Common myeloid progenitor, CD34-positive (primary cell): ENCODE measurements at regions not wholly inside any gene's neighbourhood (a gene's known extent, or its start where the extent isn't known, plus 50 kb on each side); places are given as distances from the start of the nearest gene placed in this dataset.

Source experiments
- CTCF ChIA-PET: fragments of 350-600 bp; sonication (Branson Sonifier 250); formaldehyde crosslinking; loops from one replicate; lab custom pipeline; 2021; ENCODE audit warnings: antibody characterized with exemption; lab: Charles Lee
- POLR2A ChIA-PET: fragments of 350-600 bp; sonication (Branson Sonifier 250); formaldehyde crosslinking; loops from one replicate; lab custom pipeline; 2021; ENCODE audit warnings: antibody characterized with exemption; lab: Charles Lee
- DNase-seq, 3 donors: peaks; one replicate each; pipeline versions ENCODE4 v3.0.0 to v3.0.0-alpha.2; 2013
- H3K27ac ChIP-seq, 2 experiments: 1 replicate in 1 of 2; 2 replicates in 1 of 2; pipeline ENCODE4 v1.7.0; 2013; ENCODE audit warnings: inconsistent platforms in 2 of 2, low read length in 2 of 2, mild to moderate bottlenecking in 2 of 2, low read depth in 1 of 2, moderate library complexity in 1 of 2; ENCODE audit not compliant: severe bottlenecking in 2 of 2, insufficient read depth in 1 of 2, poor library complexity in 1 of 2
- H3K27me3 ChIP-seq, 5 experiments: replicated peaks in 2 of 5; 1 replicate in 3 of 5; 2 replicates in 2 of 5; pipeline versions ENCODE4 v1.6.1 to v1.7.0; 2013; ENCODE audit warnings: low read length in 4 of 5, mild to moderate bottlenecking in 2 of 5, moderate library complexity in 2 of 5, inconsistent platforms in 1 of 5; ENCODE audit not compliant: insufficient read depth in 5 of 5, control insufficient read depth in 4 of 5
- H3K36me3 ChIP-seq, 4 experiments: 1 replicate in 2 of 4; 2 replicates in 2 of 4; pipeline versions ENCODE4 v1.6.1 to v1.7.0; 2013; ENCODE audit warnings: low read length in 3 of 4, control low read depth in 1 of 4, mild to moderate bottlenecking in 1 of 4; ENCODE audit not compliant: control insufficient read depth in 4 of 4, insufficient read depth in 4 of 4
- H3K4me1 ChIP-seq, 4 experiments: 1 replicate in 3 of 4; 2 replicates in 1 of 4; pipeline versions ENCODE4 v1.6.1 to v1.7.1; 2013; ENCODE audit warnings: low read length in 3 of 4, mild to moderate bottlenecking in 3 of 4, control low read depth in 1 of 4, inconsistent platforms in 1 of 4, moderate library complexity in 1 of 4; ENCODE audit not compliant: control insufficient read depth in 4 of 4, insufficient read depth in 4 of 4; ENCODE audit errors: control extremely low read depth in 1 of 4
- H3K4me3 ChIP-seq, 7 experiments: 1 replicate in 4 of 7; 2 replicates in 3 of 7; pipeline versions ENCODE4 v1.5.1 to v1.7.0; 2013; ENCODE audit warnings: mild to moderate bottlenecking in 7 of 7, low read length in 6 of 7, moderate library complexity in 6 of 7, inconsistent platforms in 2 of 7, low read depth in 2 of 7, control low read depth in 1 of 7; ENCODE audit not compliant: insufficient read depth in 4 of 7, control insufficient read depth in 1 of 7; ENCODE audit errors: extremely low read depth in 1 of 7
- H3K9me3 ChIP-seq, 5 experiments: 1 replicate in 4 of 5; 2 replicates in 1 of 5; pipeline versions ENCODE4 v1.6.1 to v1.7.1; 2013; ENCODE audit warnings: low read length in 4 of 5, mild to moderate bottlenecking in 2 of 5, inconsistent platforms in 1 of 5, low read depth in 1 of 5, moderate library complexity in 1 of 5; ENCODE audit not compliant: control insufficient read depth in 4 of 5, insufficient read depth in 2 of 5; ENCODE audit errors: control extremely low read depth in 1 of 5
- WGBS: methylation state at CpG from one replicate; pipeline ENCODE4 v1.1.5; 2013; ENCODE audit not compliant: insufficient coverage; 5-methylcytosine and 5-hydroxymethylcytosine counted together

DNA sequence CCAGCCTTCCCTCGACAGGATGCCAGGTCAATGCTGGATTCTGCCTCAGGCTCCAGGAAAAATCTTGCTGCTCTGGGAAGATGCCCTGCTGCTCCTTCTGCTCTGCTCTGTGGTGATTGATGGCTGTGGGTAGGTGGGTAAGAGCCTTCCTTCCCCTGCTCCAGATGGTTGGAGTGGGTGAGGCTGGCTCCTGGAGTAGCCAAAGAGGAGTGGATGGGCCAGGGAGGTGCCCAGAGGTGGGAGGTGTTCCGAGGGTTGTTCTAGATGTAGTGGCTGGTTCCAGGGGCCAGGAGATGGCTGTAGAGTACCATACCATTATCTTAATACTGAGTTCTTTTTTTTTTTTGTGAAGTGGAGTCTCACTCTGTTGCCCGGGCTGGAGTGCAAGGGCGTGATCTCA lies 99.6 kb upstream of the THY1 start:
- CTCF ChIA-PET, result interaction anchor here (3.7 kb wide), 1 partner anchor 11 kb away, joined by 29 read pairs; no protein-coding TSS in a partner anchor
- Histone ChIP-seq H3K27me3 (no peaks in the 10 kb centered on the region), H3K4me1 (peaks cover 3 to 22% (median 19%) of the 10 kb centered on the region in 4 experiments), H3K4me3 (no peak overlapping the region), H3K9me3 (no peaks in the 10 kb centered on the region), H3K36me3 (no peaks in the 10 kb centered on the region), H3K27ac (no peak overlapping the region)
- DNase-seq, result no peak
- POLR2A ChIA-PET, result no interaction called here
- WGBS, result 100% methylated on average over 1 of the region's 4 CpGs

DNA sequence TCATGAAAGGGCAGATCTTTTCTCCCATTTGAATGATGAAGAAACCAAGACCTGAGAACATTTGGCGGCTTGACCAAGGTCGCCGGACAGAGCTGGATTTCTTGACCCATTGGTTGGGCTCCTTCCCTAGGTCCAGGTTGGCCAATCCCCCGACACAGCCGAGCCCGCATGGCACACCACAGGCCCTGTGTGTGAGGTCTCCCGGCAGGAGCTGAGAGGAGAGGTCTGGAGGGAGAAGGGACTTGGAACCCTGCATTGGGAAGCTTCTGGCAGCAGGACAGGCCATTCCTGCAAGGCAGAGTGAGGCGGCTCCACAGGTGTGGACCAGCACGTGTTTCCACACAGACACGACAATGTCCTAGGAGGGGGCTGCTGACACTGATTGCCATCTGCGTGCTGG lies 98.6 kb upstream of the THY1 start:
- Histone ChIP-seq H3K9me3 (no peaks in the 10 kb centered on the region), H3K27ac (no peak overlapping the region), H3K36me3 (no peaks in the 10 kb centered on the region), H3K27me3 (peaks cover 0 to 1% (median 0%) of the 10 kb centered on the region in 5 experiments), H3K4me1 (peaks cover 3 to 22% (median 19%) of the 10 kb centered on the region in 4 experiments), H3K4me3 (no peak overlapping the region)
- WGBS, result 100% methylated on average over 8 of the region's 11 CpGs
- CTCF ChIA-PET, result interaction anchor here (1.0 to 1.3 kb wide), 2 partner anchors 8 to 13 kb away, joined by 3 read pairs; no protein-coding TSS in a partner anchor
- no peak for DNase-seq
- POLR2A ChIA-PET, result interaction anchor here (0.6 kb wide), 1 partner anchor 9 kb away, joined by 4 read pairs; no protein-coding TSS in a partner anchor

DNA sequence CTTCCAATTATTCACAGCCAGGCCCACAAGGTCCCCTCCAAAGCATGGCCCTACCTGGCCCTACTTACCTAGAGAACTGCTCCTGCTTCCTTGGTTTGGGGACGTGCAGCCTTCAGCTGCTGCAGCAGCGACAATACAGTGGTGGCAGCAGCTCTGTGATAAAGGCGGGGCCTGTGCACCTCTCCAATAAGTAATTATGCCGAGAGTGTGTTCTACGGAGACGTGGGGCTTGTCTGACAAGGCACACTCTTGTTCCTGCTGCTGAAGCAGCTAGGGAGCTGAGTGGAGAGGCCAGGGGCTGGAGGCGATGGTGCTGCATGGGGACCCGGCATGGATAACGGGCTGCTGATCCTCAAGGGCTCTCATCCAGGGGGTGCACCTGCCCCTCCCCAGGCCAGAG lies 98.0 kb upstream of the THY1 start:
- ChIA-PET POLR2A (interaction anchor here (0.6 kb wide), 1 partner anchor 8 kb away, joined by 4 read pairs; no protein-coding TSS in a partner anchor), CTCF (interaction anchor here (1.0 to 2.2 kb wide), 4 partner anchors 8 to 13 kb away, joined by 3 to 6 read pairs (median 4); no protein-coding TSS in a partner anchor)
- H3K4me1 ChIP-seq, result peaks cover 3 to 20% (median 19%) of the 10 kb centered on the region in 4 experiments
- H3K27ac ChIP-seq, result no peak overlapping the region
- no peaks in the 10 kb centered on the region for H3K36me3 ChIP-seq
- peaks cover 0 to 1% (median 0%) of the 10 kb centered on the region in 5 experiments for H3K27me3 ChIP-seq
- no peak for DNase-seq
- WGBS, result 99% methylated on average over 7 of the region's 9 CpGs
- no peaks in the 10 kb centered on the region for H3K9me3 ChIP-seq
- H3K4me3 ChIP-seq, result no peak overlapping the region

DNA sequence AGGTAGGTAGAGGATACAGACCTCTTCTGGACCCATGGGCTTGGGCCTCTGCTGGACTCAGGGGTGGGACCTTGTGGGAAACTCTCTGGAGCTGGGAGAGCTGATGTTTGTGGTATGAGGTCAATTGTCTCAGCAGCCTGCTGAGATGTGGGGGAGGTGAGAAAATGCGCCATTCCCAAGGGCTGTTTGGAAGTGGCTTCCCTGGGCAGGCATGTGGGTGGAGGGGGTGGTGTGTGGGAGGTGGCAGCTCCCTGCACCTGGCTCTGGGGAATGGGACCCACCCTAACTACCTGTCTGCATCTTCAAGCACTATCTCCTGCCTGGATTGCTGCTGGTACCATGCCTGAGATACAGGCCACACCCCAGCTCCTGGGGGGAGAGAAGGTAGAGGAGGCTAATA lies 97.4 kb upstream of the THY1 start:
- peaks cover 3 to 14% (median 14%) of the 10 kb centered on the region in 4 experiments for H3K4me1 ChIP-seq
- DNase-seq, result no peak
- ChIA-PET CTCF (interaction anchor here (1.7 to 2.2 kb wide), 2 partner anchors 9 to 14 kb away, joined by 5 to 6 read pairs; no protein-coding TSS in a partner anchor), POLR2A (no interaction called here)
- no peaks in the 10 kb centered on the region for H3K36me3 ChIP-seq
- peaks cover 0 to 1% (median 0%) of the 10 kb centered on the region in 5 experiments for H3K27me3 ChIP-seq
- no peak overlapping the region for H3K27ac ChIP-seq
- H3K9me3 ChIP-seq, result no peaks in the 10 kb centered on the region
- no peak overlapping the region for H3K4me3 ChIP-seq
- WGBS, result 80% methylated on average over 1 of the region's 1 CpG

DNA sequence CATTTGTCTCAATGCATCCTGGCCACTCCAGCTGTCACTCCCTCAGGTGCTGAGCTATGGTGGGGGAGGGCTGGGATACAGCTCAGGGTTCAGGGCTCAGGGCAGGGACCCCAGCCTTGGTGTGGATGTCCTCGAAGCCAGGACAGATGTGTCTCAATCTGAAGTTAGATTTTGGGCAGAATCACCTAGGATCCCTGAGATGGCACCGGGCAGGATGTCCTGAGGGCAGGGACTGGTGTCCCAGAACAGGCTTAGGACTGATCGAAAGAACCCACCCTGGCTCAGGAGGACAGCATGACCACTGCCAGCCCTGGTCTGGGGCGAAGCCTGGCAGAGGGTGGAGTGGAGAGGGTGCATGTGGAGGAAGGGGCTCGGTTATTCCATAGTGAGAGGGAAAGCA lies 96.8 kb upstream of the THY1 start:
- Histone ChIP-seq H3K4me3 (no peak overlapping the region), H3K27me3 (peaks cover 0 to 1% (median 0%) of the 10 kb centered on the region in 5 experiments), H3K27ac (no peak overlapping the region), H3K9me3 (no peaks in the 10 kb centered on the region), H3K4me1 (peaks cover 1 to 8% (median 8%) of the 10 kb centered on the region in 4 experiments), H3K36me3 (no peaks in the 10 kb centered on the region)
- POLR2A ChIA-PET, result no interaction called here
- CTCF ChIA-PET, result interaction anchor here (1.1 to 2.2 kb wide), 3 partner anchors 10 to 19 kb away, joined by 3 to 6 read pairs (median 5); no protein-coding TSS in a partner anchor
- 73% methylated on average over 5 of the region's 5 CpGs for WGBS
- DNase-seq, result no peak

DNA sequence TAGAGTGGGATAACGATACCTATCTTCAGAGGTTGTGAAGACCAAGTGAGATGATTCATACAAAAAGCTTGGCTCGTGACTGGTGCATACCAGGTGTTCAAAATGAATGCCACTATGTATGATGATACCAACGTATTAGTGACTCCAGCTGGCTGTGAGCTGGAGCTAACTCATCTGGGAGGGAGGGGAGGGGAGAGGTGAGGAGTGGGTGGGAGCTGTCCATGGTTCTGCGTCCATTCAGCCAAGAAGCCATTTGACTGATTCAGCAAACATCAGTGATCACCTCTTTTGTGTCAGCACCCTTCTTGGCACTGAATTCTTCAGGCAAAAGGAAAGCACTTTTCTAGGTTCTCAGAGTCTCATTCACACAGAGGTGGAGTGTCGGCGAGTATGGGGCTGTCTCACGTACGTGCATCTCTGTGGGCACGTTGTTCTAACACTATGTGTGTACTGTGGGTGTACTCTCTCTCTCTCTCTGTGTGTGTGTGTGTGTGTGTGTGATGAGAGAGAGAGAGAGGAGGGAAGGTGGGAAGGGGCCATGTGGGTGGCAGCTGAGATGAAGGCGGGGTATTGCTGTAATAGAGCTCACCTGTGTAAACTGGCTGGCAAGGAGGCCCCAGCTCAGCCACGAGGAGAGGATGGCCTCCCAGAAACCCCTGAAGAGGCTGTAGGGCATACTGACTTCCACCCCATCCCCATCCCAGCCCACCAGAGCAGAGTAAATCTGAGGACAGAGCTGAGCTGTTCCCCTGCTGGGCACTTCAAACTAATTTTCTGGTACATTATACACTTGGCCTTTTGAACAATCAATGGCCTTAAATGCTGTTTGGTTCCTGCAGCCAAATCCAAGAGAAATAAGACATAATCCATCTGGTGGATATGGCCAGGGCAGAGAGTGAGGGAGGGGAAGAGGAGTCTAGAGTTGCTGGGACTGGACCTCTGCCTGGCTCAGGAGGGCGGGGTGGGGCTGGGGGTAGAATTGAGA lies 96.1 kb upstream of the THY1 start:
- peaks cover 0 to 1% (median 0%) of the 10 kb centered on the region in 5 experiments for H3K27me3 ChIP-seq
- ChIA-PET CTCF (interaction anchor here (0.6 to 2.2 kb wide), 4 partner anchors 13 to 191 kb away, joined by 3 to 6 read pairs (median 3); no protein-coding TSS in a partner anchor), POLR2A (no interaction called here)
- no peaks in the 10 kb centered on the region for H3K36me3 ChIP-seq
- no peak overlapping the region for H3K4me3 ChIP-seq
- H3K9me3 ChIP-seq, result no peaks in the 10 kb centered on the region
- DNase-seq, result peak; percentile 42 to 79 (median 75)
- 78% methylated on average over 7 of the region's 12 CpGs for WGBS
- no peak overlapping the region for H3K27ac ChIP-seq
- peaks cover 0 to under 1% (median under 1%) of the 10 kb centered on the region in 4 experiments for H3K4me1 ChIP-seq
